OCI-M2 (cell line): ENCODE measurements at regions not wholly inside any gene's neighbourhood (a gene's known extent, or its start where the extent isn't known, plus 50 kb on each side); places are given as distances from the start of the nearest gene placed in this dataset.

Experiments
- DNase-seq: peaks from one replicate; lab custom pipeline; 2025; ENCODE audit not compliant: unreplicated experiment; lab: John Stamatoyannopoulos, UW

DNA sequence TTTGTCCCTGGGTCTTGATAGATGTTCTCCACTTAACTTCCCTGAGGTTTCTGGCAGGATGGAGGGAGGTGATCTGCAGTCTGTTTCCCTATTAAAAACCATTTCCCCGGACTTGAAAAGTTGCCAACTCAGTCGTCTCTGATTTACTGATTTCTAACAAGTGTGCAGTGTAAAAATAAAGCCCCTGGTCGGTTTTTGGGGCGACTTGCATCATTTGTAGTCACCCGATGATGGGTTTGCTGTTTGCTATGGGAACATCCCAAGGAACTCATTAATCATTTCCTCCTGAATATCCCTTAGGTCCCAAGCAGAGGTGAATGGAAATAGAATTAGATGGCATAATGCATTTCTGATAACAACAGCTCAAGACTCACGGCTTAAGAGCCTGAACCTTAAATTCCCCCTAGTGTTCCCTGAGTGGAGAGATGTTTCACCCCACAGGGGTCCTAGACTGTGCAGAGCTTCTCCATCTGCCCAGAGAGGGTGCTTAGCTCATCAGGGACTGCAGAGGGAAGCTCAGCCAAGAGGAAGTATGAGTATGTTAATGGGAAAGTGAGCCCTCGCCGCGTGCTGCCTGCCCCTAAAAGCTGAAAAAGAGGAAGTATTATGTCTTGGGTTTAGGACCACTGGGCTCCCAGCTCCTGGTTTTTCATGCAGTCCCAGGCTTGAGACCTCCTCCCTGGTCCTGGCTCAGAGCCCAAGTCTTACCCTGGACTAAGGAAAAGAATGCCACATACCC, 115.1 kb upstream of the DAP start:
- no peak for DNase-seq

DNA sequence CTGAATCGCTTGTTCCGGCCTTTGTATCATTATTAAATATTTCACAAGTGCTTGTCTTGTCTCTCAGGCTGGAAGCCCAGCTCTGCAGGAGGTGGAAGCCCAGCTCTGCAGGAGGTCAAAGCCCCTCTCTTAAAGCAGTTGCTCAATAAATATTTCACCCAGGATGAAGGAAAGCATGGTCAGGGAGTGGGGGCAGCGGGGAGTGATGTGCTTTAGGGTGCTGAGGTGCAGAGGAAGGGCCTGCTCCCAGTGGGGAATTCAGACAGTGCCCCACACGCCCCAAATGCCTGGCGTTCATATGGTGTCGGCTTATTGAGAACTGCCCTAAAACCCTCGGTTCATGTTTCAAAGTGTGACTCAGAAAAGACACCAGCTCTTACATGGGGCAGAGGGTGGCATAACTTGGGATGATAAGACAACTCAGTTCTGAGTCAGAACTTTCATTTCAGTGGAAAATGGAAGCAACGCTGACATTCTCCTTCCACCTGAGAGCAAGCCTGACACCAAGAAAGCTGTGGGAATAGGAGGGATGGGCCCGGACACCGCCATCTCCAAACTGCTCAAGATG, 114.3 kb upstream of the DAP start:
- no peak for DNase-seq

DNA sequence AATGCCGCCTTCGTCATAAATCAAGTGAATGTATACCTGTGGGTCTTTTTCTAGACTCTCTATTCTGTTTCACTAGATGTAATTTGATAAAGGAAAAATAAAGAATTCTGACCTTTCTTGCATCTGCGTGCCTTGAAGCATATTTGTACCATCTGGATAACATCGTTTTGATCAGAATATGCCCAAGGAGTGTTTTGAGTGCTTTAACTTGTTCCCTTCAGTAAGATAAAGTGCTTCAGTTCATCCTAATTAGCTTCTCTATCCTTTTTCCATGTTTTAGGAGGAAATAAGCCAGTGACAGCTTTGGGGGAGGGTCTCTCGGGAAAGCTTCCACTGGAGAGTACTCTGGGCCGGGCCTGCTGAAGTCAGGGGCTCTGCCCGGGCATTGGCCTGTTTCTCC, 113.5 kb upstream of the DAP start:
- no peak for DNase-seq

DNA sequence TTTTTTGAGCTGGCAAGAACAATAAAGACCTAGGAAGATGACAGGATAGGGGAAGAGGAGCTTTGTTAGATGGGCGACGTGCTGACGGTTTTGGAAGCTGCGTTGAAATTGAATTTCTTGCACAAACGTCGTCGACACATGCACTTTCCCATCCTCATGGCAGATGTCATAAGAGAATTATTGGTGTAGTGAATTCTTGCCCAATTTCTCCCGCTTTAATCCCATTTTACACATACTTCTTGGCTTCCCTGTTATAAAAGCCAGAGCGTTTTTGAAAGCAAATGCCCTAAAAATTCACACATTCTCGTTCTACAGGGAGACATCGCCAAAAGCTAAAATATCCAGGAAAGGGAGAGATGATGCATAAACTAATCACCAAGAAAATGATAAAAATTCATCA, 109.8 kb upstream of the DAP start:
- no peak for DNase-seq

DNA sequence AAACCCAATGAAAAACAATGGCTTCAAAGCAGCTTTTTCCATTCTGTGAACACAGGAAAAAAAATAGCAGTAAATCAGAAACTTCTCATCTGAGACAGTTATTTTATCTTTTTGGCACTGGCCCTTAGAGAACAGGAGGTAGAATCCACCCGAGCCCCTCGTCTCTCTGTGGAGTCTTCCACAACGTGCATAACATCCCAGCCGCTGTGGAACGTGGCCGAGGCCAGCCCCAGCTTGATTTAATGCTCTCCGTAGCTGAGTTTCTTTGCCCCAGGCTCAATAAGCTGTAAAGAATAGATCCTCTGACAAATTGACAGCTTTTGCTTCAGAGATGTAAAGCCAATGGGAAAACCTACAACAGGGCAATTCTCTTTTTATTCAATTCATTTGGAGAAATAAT, 107.9 kb upstream of the DAP start:
- DNase-seq, result no peak

DNA sequence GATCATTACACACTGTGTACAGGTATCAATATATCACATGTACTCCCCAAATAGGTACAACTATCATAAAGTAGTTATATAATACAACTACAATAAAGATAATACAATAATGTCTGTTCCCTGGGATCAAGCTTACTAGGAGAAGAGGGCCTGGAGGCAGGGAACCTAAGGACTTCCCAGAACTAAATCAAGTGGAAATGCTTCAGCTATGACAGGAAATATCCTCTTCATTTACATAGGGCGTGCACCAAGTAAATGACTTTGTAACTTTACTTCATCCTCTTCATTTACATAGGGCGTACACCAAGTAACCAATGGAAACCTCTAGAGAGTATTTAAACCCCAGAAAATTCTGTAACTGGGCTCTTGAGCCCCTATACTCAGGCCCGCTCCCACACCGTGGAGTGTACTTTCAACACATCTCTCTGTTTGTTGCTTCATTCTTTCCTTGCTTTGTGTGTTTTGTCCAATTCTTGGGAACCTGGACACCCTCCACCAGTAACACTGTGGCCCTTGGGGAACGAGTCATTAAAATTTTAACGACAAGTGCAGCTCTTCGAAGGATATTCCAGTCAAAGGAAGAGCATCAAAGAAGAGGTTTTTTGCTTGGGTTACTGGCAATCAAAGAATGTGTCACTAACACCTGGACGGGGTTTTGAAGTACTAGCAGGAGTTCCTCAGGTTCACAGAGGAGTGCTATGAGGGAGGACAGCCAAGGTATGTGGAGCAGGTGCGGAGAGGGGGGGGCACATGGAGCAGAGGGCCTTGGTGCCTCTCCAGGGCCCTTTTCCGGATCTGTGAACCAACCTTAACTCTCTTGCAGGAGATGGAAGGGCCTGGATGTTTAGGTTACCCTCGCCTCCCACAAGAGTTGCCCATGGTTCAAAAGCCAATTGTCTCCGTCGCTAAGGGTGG, 106.6 kb upstream of the DAP start:
- DNase-seq, result no peak

DNA sequence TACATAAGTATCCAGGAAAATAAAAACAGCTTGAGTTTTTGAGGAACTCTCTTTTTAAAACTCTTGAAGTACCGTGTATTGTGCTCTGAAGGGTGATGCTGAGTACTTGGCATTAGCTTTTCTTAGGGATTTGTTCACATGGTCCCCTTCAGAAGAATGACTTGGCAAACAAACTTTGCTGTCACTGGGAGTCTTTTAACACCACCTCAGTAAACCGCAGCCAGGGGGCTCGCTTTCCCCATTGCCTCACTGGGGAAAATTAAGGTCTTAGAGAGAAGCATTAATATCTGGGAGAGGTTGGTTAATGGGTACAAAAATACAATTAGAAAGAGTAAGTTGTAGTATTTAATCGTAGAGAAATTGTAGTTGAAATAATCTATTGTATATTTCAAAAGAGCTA, 105.9 kb upstream of the DAP start:
- DNase-seq, result no peak

DNA sequence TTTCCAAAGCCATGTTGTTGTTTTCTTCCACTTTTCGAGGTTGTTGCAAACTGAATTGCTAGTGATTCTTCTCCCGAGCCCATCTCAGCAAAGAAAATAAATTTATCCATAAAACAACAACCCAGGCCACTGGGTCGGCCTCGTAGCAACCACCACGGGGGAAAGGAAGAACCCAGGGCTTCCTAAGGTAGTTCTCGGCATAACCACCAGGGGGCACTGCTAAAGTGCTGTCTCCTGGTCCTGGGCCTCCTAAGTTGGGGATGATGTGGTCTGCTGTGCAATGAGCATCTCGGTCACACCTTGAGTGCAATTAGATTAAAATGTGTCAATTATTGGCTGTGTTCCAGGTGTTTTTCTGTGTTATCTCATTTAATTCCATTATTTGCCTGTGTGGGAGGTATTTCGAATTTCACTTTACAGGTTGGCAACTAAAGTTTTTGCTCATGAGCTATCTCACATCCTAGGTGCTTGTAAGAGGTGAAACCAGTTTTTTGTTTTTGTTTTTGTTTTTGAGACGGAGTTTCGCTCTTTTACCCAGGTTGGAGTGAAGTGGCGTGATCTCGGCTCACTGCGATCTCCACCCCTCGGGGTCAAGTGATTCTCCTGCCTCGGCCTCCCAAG, 102.8 kb upstream of the DAP start:
- DNase-seq, result peak; percentile 1

DNA sequence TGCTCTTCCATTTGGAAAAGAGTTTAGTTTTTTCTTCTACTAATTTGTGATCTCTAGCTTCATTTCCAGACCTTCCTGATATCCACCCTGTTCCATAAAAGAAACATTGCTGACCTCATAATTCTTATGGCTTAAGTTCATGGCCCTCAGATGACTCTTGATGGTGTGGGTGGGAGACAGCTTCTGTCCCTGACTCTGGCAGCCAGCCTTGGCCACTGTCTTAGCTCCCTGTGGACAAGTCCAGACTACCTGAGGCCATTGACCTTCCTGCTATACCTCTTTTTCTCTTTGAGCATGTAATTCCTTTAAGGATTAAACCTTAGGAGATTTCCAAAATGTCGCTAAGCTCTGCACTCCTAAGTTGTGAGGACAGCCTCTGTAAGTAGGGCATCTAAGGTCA, 101.1 kb upstream of the DAP start:
- no peak for DNase-seq

DNA sequence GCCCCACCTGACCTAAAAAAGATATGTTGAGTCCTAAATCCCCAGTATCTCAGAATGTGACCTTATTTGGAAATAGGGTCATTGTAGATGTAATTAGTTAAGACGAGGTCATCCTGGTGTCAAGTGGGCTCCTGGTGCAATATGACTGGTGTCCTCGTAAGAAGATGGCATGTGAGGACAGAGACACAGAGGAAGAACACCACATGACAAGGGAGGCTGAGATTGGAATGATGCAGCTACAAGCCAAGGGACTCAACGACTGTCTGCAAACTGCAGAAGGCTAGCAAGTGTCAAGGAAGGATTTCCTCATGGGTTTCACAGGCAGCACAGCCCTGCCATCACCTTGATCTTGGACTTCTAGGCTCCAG, 100.4 kb upstream of the DAP start:
- no peak for DNase-seq

DNA sequence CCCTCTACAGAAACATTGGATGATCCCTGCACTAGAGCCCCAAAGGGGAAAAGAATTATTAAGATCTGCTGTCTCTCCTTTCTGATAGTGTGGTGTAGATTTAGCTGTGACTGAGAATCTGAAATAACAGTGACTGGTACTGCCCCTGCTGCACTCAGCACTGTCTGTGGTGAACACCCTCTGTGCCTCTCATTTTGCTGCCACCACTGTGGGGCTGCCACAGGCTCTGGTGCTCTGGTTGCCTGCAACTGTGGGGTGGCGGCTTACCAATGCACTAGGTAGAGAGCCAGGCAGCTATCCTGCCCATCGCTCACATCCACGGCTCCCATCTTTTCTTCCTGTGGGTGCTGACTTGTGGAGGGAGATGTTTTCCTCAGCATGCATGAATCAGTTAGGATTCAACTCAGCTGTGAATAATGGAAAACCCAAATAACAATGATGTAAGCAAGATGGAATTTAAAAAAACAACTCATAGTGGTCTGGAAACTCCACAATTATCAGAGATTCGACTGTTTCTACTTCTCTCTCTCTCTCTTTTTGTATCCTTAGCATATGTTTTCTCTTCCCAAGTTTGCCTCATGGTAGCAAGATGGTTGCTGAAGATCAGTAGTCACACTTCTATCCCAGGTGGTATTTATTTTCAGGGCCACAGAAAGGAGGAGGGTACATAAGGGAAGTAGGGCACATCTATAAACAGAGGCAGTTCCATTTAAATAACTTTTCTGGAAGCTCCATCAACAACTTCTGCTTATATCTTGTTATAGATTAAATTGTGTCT, 99.8 kb upstream of the DAP start:
- DNase-seq, result no peak

DNA sequence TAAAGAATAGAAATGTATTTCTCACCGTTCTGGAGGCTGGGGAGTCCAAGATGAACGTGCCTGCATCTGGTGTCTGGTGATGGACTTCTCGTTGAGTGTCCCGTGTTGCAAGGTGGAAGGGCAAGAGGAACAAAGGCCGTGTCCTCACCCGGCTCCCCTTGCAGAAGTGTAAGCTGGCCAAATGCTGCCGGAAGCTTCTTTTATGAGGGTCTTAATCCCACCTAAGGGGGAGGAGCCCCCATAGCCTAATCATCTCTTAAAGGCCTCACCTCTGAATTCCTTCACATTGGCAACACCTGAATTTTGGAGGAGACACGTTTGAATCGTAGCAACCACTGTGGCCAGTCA, 99.1 kb upstream of the DAP start:
- DNase-seq, result no peak

DNA sequence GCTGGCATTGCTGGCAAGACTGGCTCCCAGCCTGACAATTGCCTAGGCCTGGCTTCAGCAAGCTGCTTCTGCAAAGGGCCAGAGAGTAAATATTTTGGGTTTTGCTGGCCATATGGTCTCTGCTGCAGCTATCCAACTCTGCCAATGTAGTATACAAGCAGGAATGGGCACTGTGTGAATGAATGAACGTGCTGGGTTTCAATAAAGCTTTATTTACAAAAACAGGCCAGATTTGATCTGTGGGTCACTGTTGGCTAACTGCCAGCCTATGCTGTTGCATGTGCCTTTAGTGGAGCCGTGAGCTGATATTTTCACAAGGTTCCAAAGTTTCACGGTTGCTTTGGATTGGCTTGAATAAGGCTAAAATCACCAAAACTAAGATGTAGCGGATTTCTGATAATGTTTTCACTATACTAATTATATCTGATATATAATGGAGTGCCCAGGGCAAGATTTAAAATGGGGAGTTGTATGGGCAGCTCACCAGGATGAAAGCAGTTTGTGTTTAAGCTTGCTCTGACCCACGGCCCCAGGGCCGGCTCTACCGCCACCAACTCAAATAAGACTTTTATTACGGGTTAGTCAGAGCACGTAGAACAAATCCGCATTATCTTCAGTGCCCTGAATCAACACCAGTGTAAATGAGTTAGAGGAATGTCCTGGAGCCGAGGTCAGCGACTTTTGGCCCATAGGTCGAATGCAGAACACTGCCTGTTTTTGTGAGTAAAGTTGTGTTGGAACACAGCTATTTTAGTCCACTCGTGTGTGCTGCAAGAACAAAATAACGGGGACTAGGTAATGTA, 98.6 kb upstream of the DAP start:
- no peak for DNase-seq

DNA sequence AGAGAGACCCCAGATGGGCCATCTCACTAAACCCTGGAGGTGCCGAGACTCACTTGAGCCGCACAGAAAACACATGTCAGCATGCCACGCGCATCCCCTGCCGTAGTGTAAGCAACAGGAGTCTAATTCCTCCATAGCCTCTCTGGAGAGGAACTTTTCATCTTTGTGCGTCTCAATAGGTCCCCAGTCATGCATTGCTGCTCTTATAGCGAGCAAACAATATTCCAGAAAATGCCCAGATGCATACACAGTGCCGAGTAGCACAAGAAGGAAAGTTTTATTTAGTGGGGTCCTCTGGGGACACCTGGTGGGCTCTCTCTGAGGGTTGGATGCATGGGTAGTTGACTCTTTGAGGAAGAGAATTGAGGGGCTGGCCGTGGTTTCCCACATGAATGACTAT, 97.9 kb upstream of the DAP start:
- DNase-seq, result no peak

DNA sequence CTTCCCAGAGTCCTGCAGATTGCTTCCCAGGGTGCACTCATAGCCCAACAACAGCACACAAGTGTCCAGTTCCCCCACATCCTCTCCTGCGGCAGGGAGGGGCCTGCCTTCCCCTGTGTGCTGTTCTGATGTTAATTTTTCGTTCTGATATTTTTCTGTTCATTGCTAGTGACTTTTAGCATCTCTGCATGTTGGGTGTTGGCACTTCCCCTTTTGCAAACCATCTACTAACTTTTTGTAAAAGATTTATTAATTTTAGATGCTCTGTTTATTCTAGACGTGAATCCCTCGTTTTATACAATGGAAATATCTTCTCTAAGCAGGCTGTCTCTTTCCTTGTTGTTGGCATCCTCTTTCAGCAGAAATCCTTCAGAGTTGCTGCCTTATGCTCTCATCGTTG, 97.3 kb upstream of the DAP start:
- no peak for DNase-seq

DNA sequence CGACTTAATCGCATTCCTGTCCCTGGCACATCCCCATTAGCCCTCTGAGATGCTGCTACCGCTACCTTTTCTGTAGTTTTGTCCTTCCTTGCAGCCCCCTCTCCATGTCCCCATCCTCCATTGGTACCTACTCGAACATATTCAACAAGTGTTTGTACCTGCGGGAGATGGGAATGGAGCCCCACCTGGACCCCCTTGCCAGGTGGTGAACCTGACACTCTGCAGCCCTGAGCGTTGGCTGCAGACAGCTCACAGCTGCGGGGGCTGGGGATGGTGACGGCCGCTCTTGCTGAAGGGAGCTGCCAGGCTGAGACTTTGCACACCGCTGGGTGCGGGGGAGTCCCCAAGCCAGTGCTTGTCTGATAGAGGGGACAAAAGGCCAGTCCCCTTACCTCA, 96.3 kb upstream of the DAP start:
- DNase-seq, result no peak

DNA sequence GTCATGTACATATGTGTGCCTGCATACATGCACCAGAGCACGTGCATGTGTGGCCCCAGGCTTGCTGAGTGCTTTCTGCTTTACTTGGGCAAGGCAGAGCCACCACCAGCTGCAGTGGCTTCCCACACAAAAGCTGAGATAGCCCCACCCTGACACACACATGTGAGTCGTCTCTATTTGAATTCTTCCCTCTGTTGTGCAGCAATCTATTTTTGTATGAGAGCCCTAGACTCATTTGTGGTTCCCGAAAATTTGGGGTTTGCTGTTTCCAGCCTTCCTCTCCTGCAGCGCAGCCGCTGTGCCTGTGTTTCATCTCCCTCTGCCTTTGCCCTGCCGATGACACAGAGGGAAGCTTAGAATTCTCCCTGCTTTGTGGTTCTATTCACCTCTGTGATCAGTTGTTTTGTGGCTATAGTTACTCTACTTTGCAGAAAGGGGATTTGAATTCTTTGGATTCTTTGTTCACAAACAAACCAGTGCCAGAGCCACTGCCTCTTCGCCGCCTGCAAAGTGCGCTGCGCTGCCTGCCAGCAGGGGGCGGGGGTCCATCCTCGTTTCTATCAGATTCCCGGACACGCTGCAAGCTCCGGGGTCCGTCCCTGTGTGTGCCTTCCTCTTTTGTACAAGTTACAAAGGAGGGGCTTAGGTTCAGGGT, 95.8 kb upstream of the DAP start:
- DNase-seq, result no peak

DNA sequence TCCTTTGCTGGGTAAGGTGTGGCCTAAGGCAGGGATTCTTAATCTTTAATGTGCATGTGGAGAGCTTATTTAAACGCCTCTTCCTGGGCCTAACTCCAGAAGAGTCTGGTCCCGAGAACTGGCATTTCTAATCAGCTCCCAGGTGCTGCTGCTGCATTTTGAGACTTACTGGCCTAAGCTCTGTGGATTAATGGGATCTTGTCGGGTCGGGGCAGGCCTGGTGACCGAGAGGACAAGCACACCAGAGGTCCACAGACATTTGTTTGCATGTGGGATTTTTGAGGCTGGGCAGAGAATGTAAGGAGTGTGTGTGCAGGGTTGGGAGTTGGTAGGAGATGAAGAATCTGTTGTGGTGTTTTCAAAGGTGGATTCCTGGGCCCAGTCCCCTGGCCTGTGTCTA, 95.0 kb upstream of the DAP start:
- no peak for DNase-seq

DNA sequence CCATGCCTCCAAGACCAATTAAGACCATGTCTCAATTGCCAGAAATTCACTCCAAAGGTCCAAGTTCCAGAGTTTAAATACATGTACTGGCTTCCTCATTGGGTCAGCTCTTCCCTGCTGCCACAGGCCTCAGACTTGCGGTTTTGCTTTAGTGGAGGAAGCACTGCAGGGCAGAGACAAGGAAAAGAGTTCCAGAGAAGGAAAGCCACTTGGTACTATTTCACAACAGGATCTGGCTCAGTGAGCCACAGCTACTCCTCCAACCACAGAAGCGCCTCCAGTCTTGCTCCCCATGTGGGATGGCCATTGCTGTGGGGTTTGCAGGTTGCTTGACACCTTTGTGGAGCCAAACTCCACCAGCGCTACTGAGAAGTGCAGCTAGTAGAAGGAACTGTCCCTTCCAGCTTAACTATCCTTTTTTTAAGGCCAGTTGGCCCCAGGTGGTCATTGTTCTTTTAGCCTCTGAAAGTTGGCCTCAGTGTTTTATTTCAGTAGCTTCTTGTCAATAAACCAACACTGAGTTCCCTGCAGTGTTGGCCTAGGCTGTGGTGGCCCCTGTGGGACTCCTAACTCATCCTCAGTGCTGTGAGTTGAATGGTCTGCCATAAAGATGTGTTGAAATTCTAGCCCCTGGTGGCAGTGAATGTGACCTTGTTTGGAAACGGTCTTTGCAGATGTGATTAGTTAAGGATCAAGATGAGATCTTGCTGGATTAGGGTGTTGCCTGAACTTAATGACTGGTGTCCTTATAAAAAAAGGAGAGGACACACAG, 93.7 kb upstream of the DAP start:
- no peak for DNase-seq
